Coronary artery (tissue), 2 donors: ENCODE measurements at regions not wholly inside any gene's neighbourhood (a gene's known extent, or its start where the extent isn't known, plus 50 kb on each side); places are given as distances from the start of the nearest gene placed in this dataset.

Experiments used
- DNase-seq: peaks from one replicate; pipeline ENCODE4 v3.0.0-alpha.2; 2017; ENCODE audit warnings: low spot score
- H3K27ac ChIP-seq, 2 donors: fragments of 200-600 bp; sonication (generic); one replicate each; pipeline ENCODE4 v1.5.1; 2016 to 2019
- H3K4me3 ChIP-seq: fragments of 200-600 bp; sonication (generic); 2 replicates; pipeline ENCODE4 v1.5.1; 2016; ENCODE audit warnings: mild to moderate bottlenecking, moderate library complexity
- CTCF ChIP-seq: fragments of 200-600 bp; sonication (generic); IDR thresholded peaks from one replicate; pipeline ENCODE4 v1.5.1; 2019; ENCODE audit warnings: antibody characterized with exemption

GRCh38 chr5:77871016-77871415 is 94.9 kb upstream of the TBCA start:
- DNase-seq, result no peak
- H3K27ac ChIP-seq, result no peak overlapping the region
- TF ChIP-seq CTCF, result no peak
- H3K4me3 ChIP-seq, result no peak overlapping the region

GRCh38 chr5:77869116-77869798 is 93.1 kb upstream of the TBCA start:
- TF ChIP-seq CTCF, result no peak
- DNase-seq, result no peak
- Histone ChIP-seq H3K27ac (no peak overlapping the region), H3K4me3 (no peak overlapping the region)

- Histone ChIP-seq H3K27ac (no peak overlapping the region), H3K4me3 (no peak overlapping the region)
- no peak for TF ChIP-seq CTCF
- DNase-seq, result no peak
These were observed 91.8 kb upstream of the TBCA start for GRCh38 chr5:77867914-77868313.

GRCh38 chr5:77867194-77867691 is 91.1 kb upstream of the TBCA start:
- DNase-seq, result no peak
- no peak overlapping the region for H3K27ac ChIP-seq
- no peak overlapping the region for H3K4me3 ChIP-seq
- no peak for TF ChIP-seq CTCF

GRCh38 chr5:77866198-77866597 is 90.1 kb upstream of the TBCA start:
- no peak for TF ChIP-seq CTCF
- H3K4me3 ChIP-seq, result no peak overlapping the region
- H3K27ac ChIP-seq, result no peak overlapping the region
- no peak for DNase-seq

- no peak for TF ChIP-seq CTCF
- Histone ChIP-seq H3K27ac (no peak overlapping the region), H3K4me3 (no peak overlapping the region)
- no peak for DNase-seq
These were observed 88.9 kb upstream of the TBCA start for GRCh38 chr5:77864997-77865396.

GRCh38 chr5:77863181-77863580 is 87.0 kb upstream of the TBCA start:
- Histone ChIP-seq H3K4me3 (no peak overlapping the region), H3K27ac (no peak overlapping the region)
- no peak for TF ChIP-seq CTCF
- DNase-seq, result no peak
